Thoracic aorta (tissue), 2 donors: ENCODE measurements at regions not wholly inside any gene's neighbourhood (a gene's known extent, or its start where the extent isn't known, plus 50 kb on each side); places are given as distances from the start of the nearest gene placed in this dataset.

Experiments used
- ATAC-seq: fragments of 150-250 bp; one replicate; pipeline ENCODE4 v1.8.0; 2017; ENCODE audit warnings: low read depth; ENCODE audit not compliant: insufficient number of reproducible peaks, low FRiP score
- DNase-seq: peaks from one replicate; pipeline ENCODE4 v3.0.0-alpha.2; 2020; ENCODE audit warnings: low spot score
- H3K27ac ChIP-seq, 2 donors: fragments of 200-600 bp; sonication (generic); 1 replicate in 1 of 2; 2 replicates in 1 of 2; pipeline ENCODE4 v1.5.1; 2016; ENCODE audit warnings: mild to moderate bottlenecking in 2 of 2, moderate library complexity in 2 of 2
- H3K27me3 ChIP-seq: fragments of 200-600 bp; sonication (generic); replicated peaks from 2 replicates; pipeline ENCODE4 v1.6.0; 2016; ENCODE audit warnings: mild to moderate bottlenecking; ENCODE audit not compliant: insufficient read depth
- H3K36me3 ChIP-seq: fragments of 200-600 bp; sonication (generic); one replicate; pipeline ENCODE4 v1.5.1; 2016
- H3K4me1 ChIP-seq, 2 donors: fragments of 200-600 bp; sonication (generic); 1 replicate in 1 of 2; 2 replicates in 1 of 2; pipeline versions ENCODE4 v1.5.1 to v1.6.0; 2016; ENCODE audit warnings: low read depth in 2 of 2, mild to moderate bottlenecking in 1 of 2; ENCODE audit not compliant: control insufficient read depth in 1 of 2
- H3K4me3 ChIP-seq: fragments of 200-600 bp; sonication (generic); 2 replicates; pipeline ENCODE4 v1.5.1; 2016; ENCODE audit warnings: mild to moderate bottlenecking
- H3K9me3 ChIP-seq: fragments of 200-600 bp; sonication (generic); 2 replicates; pipeline ENCODE4 v1.5.1; 2016
- TF ChIP-seq, protein P1 (sequence below): fragments of 200-600 bp; sonication (generic); IDR thresholded peaks from one replicate; pipeline ENCODE4 v1.5.1; 2019; ENCODE audit warnings: antibody characterized with exemption

- no peaks in the 10 kb centered on the region for H3K36me3 ChIP-seq
- ATAC-seq (no peak), DNase-seq (no peak)
- no peak overlapping the region for H3K4me3 ChIP-seq
- H3K27ac ChIP-seq = no peak overlapping the region
- H3K4me1 ChIP-seq = peaks cover 0 to 9% of the 10 kb centered on the region in 2 donors
- TF ChIP-seq, protein P1, sequence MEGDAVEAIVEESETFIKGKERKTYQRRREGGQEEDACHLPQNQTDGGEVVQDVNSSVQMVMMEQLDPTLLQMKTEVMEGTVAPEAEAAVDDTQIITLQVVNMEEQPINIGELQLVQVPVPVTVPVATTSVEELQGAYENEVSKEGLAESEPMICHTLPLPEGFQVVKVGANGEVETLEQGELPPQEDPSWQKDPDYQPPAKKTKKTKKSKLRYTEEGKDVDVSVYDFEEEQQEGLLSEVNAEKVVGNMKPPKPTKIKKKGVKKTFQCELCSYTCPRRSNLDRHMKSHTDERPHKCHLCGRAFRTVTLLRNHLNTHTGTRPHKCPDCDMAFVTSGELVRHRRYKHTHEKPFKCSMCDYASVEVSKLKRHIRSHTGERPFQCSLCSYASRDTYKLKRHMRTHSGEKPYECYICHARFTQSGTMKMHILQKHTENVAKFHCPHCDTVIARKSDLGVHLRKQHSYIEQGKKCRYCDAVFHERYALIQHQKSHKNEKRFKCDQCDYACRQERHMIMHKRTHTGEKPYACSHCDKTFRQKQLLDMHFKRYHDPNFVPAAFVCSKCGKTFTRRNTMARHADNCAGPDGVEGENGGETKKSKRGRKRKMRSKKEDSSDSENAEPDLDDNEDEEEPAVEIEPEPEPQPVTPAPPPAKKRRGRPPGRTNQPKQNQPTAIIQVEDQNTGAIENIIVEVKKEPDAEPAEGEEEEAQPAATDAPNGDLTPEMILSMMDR = no peak
- no peaks in the 10 kb centered on the region for H3K9me3 ChIP-seq
- no peaks in the 10 kb centered on the region for H3K27me3 ChIP-seq
Measured at GRCh38 chr2:120825370-120826259, 89.9 kb downstream of the GLI2 start.

- H3K27ac ChIP-seq = no peak overlapping the region
- ATAC-seq = no peak
- TF ChIP-seq, protein P1 = no peak
- H3K27me3 ChIP-seq = no peaks in the 10 kb centered on the region
- H3K4me3 ChIP-seq = no peak overlapping the region
- peaks cover 0 to 8% of the 10 kb centered on the region in 2 donors for H3K4me1 ChIP-seq
- no peaks in the 10 kb centered on the region for H3K9me3 ChIP-seq
- DNase-seq = no peak
- H3K36me3 ChIP-seq = no peaks in the 10 kb centered on the region
Measured at GRCh38 chr2:120826260-120826648, 90.6 kb downstream of the GLI2 start.

- no peak overlapping the region for H3K4me3 ChIP-seq
- ATAC-seq (no peak), DNase-seq (no peak)
Measured at GRCh38 chr2:120826716-120827410, 91.2 kb downstream of the GLI2 start.

GRCh38 chr2:120828066-120828465, 92.4 kb downstream of the GLI2 start:
- H3K36me3 ChIP-seq = no peaks in the 10 kb centered on the region
- DNase-seq = no peak
- H3K4me3 ChIP-seq = no peak overlapping the region
- H3K27ac ChIP-seq = no peak overlapping the region
- TF ChIP-seq, protein P1 = no peak
- no peaks in the 10 kb centered on the region for H3K9me3 ChIP-seq
- ATAC-seq = no peak
- H3K4me1 ChIP-seq = peaks cover 0 to 8% of the 10 kb centered on the region in 2 donors
- H3K27me3 ChIP-seq = no peaks in the 10 kb centered on the region

More at GRCh38 chr2:120826716-120827410, 91.2 kb downstream of the GLI2 start:
- TF ChIP-seq, protein P1 = no peak
- H3K9me3 ChIP-seq = no peaks in the 10 kb centered on the region
- H3K36me3 ChIP-seq = no peaks in the 10 kb centered on the region
- H3K4me1 ChIP-seq = peaks cover 0 to 8% of the 10 kb centered on the region in 2 donors
- no peaks in the 10 kb centered on the region for H3K27me3 ChIP-seq
- no peak overlapping the region for H3K27ac ChIP-seq

GRCh38 chr2:120828829-120829632, 93.4 kb downstream of the GLI2 start:
- Histone ChIP-seq H3K27me3 (no peaks in the 10 kb centered on the region), H3K9me3 (no peaks in the 10 kb centered on the region), H3K36me3 (no peaks in the 10 kb centered on the region), H3K4me3 (no peak overlapping the region), H3K27ac (no peak overlapping the region), H3K4me1 (peaks cover 0 to 8% of the 10 kb centered on the region in 2 donors)
- TF ChIP-seq, protein P1 = no peak
- DNase-seq (no peak), ATAC-seq (no peak)
